ENCODE measurements at regions not wholly inside any gene's neighbourhood (a gene's known extent, or its start where the extent isn't known, plus 50 kb on each side); places are given as distances from the start of the nearest gene placed in this dataset.
"Not testable (repeated sequence)": the region's sequence is repeated elsewhere in the genome, so short reads cannot be mapped to it uniquely, and the experiment has no call there.

DNA sequence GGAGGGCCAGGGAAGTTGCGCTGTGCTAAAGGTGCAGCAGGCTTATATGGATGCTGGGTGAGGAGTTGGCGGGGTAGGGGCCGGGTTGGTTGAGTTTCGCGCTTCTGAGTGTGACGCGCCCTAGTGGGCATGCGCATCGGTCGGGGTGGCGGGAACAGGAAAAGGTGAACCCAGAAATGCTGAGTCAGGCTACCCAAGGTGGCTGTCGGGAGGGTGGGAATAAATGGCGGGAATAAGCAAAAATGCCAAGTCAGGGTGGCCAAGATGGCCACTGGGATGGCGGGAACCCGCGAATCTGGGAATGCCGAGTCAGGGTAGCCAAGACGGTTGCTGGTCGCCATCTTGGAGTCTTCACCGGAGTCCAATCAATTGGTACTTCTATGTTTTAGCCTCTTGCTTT lies 580.0 kb downstream of the SUCLG1 start:
- Histone ChIP-seq H3K9ac (ENCODE audit: insufficient read depth, low read length) (no peak overlapping the region), H3K4me2 (ENCODE audit: extremely low read depth, insufficient read depth, low read length) (no peak overlapping the region), H3K4me1 (ENCODE audit: control insufficient read depth, extremely low read depth, insufficient read depth, low read length) (no peaks in the 10 kb centered on the region), H3K79me2 (ENCODE audit: control insufficient read depth, insufficient read depth, low read length) (no peaks in the 10 kb centered on the region), H3K4me3 (replicated peaks in 1 of 4; ENCODE audit: control extremely low read depth in 1 of 4, insufficient read depth in 1 of 4, low read depth in 3 of 4, low read length in 4 of 4) (no peak overlapping the region), H3K27me3 (ENCODE audit: control insufficient read depth, insufficient read depth, low read length) (no peaks in the 10 kb centered on the region), H3K27ac (ENCODE audit: insufficient read depth, low read length) (no peak overlapping the region), H3K36me3 (ENCODE audit: control insufficient read depth, insufficient read depth, low read length) (no peaks in the 10 kb centered on the region), H4K20me1 (ENCODE audit: control insufficient read depth, extremely low read depth, insufficient read depth, low read length) (no peaks in the 10 kb centered on the region), H2AFZ (ENCODE audit: low read length) (no peak overlapping the region), H3K9me3 (ENCODE audit: control insufficient read depth, insufficient read depth, low read depth, low read length) (no peaks in the 10 kb centered on the region)
- TF ChIP-seq, protein P1, sequence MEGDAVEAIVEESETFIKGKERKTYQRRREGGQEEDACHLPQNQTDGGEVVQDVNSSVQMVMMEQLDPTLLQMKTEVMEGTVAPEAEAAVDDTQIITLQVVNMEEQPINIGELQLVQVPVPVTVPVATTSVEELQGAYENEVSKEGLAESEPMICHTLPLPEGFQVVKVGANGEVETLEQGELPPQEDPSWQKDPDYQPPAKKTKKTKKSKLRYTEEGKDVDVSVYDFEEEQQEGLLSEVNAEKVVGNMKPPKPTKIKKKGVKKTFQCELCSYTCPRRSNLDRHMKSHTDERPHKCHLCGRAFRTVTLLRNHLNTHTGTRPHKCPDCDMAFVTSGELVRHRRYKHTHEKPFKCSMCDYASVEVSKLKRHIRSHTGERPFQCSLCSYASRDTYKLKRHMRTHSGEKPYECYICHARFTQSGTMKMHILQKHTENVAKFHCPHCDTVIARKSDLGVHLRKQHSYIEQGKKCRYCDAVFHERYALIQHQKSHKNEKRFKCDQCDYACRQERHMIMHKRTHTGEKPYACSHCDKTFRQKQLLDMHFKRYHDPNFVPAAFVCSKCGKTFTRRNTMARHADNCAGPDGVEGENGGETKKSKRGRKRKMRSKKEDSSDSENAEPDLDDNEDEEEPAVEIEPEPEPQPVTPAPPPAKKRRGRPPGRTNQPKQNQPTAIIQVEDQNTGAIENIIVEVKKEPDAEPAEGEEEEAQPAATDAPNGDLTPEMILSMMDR (conservative IDR thresholded peaks at IDR 0.05 in 1 of 2, IDR thresholded peaks at IDR 0.05 in 1 of 2; ENCODE audit: low read depth in 1 of 2, low read length in 2 of 2) = no peak
- no peak for TF ChIP-seq EZH2 (IDR thresholded peaks at IDR 0.05; ENCODE audit: low read length, missing control alignments)
- no peak for DNase-seq (ENCODE audit: low read depth in 2 of 2)

DNA sequence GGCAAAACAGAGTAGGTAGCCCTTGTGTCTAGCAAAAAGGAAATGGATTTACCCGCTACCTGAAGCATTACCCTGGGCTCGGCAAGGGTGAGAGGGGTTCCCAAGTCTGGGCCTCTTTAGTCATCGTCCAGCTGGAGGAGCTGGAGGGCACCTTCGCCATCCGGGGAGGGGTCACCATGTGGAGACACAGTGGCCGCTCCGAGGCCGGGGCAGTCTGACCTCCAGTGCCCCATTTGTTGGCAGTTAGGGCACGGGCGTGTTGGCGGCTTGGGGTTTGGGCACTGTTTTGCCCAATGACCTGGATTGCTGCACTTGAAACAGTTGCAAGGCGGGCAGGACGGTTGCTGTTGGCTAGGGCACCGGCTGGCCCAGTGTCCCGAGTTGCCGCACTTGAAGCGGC lies 581.8 kb downstream of the SUCLG1 start:
- H3K9ac ChIP-seq (ENCODE audit: insufficient read depth, low read length); H3K4me1 ChIP-seq (ENCODE audit: control insufficient read depth, extremely low read depth, insufficient read depth, low read length); H3K79me2 ChIP-seq (ENCODE audit: control insufficient read depth, insufficient read depth, low read length); DNase-seq (ENCODE audit: low read depth in 2 of 2); H3K4me2 ChIP-seq (ENCODE audit: extremely low read depth, insufficient read depth, low read length); H3K36me3 ChIP-seq (ENCODE audit: control insufficient read depth, insufficient read depth, low read length); H2AFZ ChIP-seq (ENCODE audit: low read length); H3K27me3 ChIP-seq (ENCODE audit: control insufficient read depth, insufficient read depth, low read length); H3K9me3 ChIP-seq (ENCODE audit: control insufficient read depth, insufficient read depth, low read depth, low read length); H3K27ac ChIP-seq (ENCODE audit: insufficient read depth, low read length); H3K4me3 ChIP-seq (replicated peaks in 1 of 4; ENCODE audit: control extremely low read depth in 1 of 4, insufficient read depth in 1 of 4, low read depth in 3 of 4, low read length in 4 of 4); H4K20me1 ChIP-seq (ENCODE audit: control insufficient read depth, extremely low read depth, insufficient read depth, low read length): not testable (repeated sequence)

DNA sequence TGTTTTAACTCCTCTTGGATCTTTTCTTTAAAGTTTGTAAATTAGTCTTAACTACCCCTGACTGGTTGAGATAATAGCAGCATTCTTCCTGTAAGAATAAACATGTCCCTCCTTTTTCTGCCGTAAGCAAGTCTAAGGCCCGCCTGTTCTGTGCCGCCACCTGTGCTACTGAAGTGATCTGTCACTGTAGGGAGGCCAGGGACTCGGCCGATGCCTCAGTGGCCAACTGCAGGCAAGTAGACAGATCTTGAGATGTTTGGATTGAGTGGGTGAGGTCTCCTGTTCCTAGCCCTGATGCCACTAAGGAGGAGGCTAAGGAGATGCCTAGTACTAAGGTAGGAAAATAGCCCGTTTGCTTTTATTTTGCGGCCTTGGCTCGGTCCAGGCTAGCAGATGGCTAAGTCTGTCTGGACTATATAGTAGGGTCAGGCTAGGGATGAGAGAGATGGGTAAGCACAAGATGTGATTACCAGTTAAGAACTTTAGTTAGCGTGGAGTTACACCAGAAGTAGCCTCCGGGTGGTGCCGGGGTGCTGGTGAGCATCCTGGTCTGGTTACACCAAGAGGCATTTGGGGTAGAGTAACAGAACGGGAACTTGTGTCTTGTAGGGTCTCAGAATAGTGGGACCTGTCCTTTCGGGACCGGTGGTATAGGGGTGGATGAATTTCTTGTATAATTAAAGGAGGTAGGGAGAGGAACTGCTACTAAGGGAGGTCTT lies 584.2 kb downstream of the SUCLG1 start:
- no peak overlapping the region for H3K9ac ChIP-seq (ENCODE audit: insufficient read depth, low read length)
- no peak for TF ChIP-seq EZH2 (IDR thresholded peaks at IDR 0.05; ENCODE audit: low read length, missing control alignments)
- TF ChIP-seq, protein P1 (conservative IDR thresholded peaks at IDR 0.05 in 1 of 2, IDR thresholded peaks at IDR 0.05 in 1 of 2; ENCODE audit: low read depth in 1 of 2, low read length in 2 of 2) = no peak

More for the DNA sequence above, 584.2 kb downstream of the SUCLG1 start:
- Histone ChIP-seq H4K20me1 (ENCODE audit: control insufficient read depth, extremely low read depth, insufficient read depth, low read length) (no peaks in the 10 kb centered on the region), H3K4me3 (replicated peaks in 1 of 4; ENCODE audit: control extremely low read depth in 1 of 4, insufficient read depth in 1 of 4, low read depth in 3 of 4, low read length in 4 of 4) (no peak overlapping the region), H3K4me2 (ENCODE audit: extremely low read depth, insufficient read depth, low read length) (no peak overlapping the region), H3K9me3 (ENCODE audit: control insufficient read depth, insufficient read depth, low read depth, low read length) (no peaks in the 10 kb centered on the region), H3K27me3 (ENCODE audit: control insufficient read depth, insufficient read depth, low read length) (no peaks in the 10 kb centered on the region), H3K36me3 (ENCODE audit: control insufficient read depth, insufficient read depth, low read length) (no peaks in the 10 kb centered on the region), H2AFZ (ENCODE audit: low read length) (no peak overlapping the region), H3K4me1 (ENCODE audit: control insufficient read depth, extremely low read depth, insufficient read depth, low read length) (no peaks in the 10 kb centered on the region), H3K79me2 (ENCODE audit: control insufficient read depth, insufficient read depth, low read length) (no peaks in the 10 kb centered on the region), H3K27ac (ENCODE audit: insufficient read depth, low read length) (no peak overlapping the region)
- DNase-seq (ENCODE audit: low read depth in 2 of 2) = no peak

All from fibroblast of lung (primary cell).